GM18870 (cell line): ENCODE measurements at regions not wholly inside any gene's neighbourhood (a gene's known extent, or its start where the extent isn't known, plus 50 kb on each side); places are given as distances from the start of the nearest gene placed in this dataset.

Source experiments
- ATAC-seq: cut with Tn5 transposase; IDR thresholded peaks from one replicate; pipeline ENCODE4 v1.9.1; 2021; ENCODE audit warnings: moderate library complexity; ENCODE audit not compliant: unreplicated experiment

GRCh38 chr20:54879393-54879792 is 404.0 kb downstream of the DOK5 start:
- ATAC-seq, result no peak

GRCh38 chr20:54875307-54875706 is 399.9 kb downstream of the DOK5 start:
- no peak for ATAC-seq

GRCh38 chr20:54874718-54875117 is 399.3 kb downstream of the DOK5 start:
- ATAC-seq, result no peak

DNA sequence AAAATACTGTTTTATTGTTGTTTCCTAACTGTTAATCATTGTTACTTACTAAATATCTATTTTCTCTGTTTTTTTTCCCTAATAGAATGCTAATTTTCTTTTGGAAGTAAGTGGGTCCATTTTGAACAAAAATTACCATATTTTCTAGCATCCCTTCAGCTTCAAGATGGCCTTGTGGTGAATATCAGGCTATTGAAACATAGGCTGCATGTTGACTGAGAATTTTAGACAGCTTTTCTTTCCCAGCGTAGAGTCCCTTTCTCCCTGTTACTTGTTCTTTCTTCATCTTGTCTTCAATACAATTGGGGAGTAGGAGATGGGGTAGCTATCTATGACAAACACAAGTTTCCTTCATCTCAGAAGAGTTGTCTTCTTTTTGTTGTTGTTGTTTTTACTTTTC is 397.0 kb downstream of the DOK5 start:
- ATAC-seq, result no peak

DNA sequence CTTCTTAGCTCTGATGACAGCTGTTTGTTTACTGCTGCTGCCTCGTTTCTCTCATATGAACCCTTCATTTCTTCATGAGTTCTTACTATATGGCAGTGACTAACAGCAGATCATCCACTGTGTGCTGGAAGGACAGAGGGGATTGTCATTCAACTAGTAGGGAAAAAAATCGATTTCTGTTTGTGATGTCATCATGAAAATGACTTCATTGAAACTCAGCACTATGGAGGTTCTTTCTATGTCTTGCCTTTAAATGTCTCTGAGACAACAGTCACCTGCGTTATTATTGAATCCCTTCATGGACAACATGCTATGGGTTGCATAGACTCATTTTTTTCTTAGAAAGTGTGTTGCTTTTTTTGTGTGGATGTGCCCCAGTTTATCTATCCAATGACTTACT is 394.4 kb downstream of the DOK5 start:
- ATAC-seq, result no peak

GRCh38 chr20:54865273-54865672 is 389.9 kb downstream of the DOK5 start:
- ATAC-seq, result no peak

DNA sequence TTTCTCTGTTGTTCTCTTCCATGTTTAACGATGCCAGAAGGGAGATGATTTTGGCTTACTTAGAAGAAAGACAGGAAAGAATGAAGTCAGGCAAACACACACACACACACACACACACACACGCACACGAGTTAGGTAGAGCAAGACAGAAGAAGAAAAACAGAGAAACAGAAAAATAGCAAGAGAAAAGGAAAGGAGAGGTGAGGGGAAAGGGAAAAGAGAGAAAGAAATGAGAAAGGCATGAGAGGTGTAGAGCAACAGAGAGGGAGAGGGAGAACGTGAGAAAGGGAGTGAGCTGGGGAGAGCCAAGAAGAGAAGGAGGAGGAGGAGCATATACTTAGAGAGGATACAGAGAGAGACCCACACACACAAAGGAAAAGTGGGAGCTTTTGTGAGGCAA is 385.3 kb downstream of the DOK5 start:
- no peak for ATAC-seq

GRCh38 chr20:54856202-54856601 is 380.8 kb downstream of the DOK5 start:
- no peak for ATAC-seq

- ATAC-seq, result no peak
These were observed 374.3 kb downstream of the DOK5 start for GRCh38 chr20:54849741-54850140.

GRCh38 chr20:54848984-54849538 is 373.7 kb downstream of the DOK5 start:
- ATAC-seq, result no peak

GRCh38 chr20:54848262-54848661 is 372.9 kb downstream of the DOK5 start:
- ATAC-seq, result no peak

DNA sequence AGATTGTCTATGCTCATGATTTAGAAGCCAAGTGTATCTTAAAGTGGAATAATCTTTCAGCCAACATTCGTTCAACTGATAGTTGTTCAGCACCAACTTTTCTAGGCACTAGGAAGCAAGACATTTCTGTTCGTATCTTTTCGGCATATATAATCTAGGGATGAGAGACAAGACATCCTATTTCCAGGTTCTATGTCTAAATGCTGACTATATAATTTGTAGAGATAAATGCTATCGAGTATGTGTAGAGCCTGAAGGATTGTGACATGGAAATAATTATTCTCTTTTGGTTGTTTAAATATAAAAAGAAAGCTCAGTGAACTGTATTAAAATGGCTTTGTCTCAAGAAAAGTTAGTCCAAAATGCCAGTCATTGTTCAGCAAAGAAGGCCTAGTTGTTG is 371.6 kb downstream of the DOK5 start:
- ATAC-seq, result no peak

DNA sequence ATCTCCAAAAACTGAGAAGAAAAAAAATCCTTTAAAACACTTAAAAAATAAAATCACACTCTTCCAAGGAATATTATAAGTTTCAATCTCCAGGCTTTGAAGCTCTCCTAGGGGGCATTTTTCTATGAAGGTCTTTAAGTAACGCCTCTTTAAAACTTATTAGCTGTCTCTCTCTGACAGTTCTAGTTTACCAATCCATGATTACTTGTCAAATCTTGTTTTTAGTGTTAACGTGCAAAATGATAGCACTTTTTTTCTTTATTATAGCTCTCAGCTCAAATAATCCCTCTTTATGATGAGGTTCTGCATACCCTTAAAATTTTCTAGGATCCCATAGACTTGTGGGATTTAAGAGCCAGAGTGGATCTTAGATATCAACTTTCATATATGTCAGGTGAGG is 369.0 kb downstream of the DOK5 start:
- no peak for ATAC-seq

GRCh38 chr20:54843865-54844264 is 368.5 kb downstream of the DOK5 start:
- ATAC-seq, result no peak

DNA sequence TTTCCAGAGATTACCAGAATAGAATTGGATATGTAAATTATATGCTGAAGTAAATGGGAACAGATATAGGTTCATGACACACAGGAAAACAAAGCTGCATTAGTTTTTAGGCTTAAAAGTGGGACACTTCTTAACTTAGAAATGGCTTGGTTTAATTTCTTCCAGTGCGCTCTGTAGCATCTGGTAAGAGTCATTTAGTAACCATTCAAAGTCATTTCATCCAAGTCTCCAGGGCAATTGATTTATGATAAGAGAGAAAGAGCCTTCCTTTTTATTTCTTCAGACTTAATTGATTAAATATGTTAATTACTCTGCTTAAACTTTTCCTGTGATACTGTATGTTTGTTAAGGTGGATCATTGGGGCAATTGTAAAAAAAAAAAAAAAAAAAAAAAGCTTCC is 368.0 kb downstream of the DOK5 start:
- ATAC-seq, result no peak

- ATAC-seq, result no peak
These were observed 363.8 kb downstream of the DOK5 start for GRCh38 chr20:54839224-54839623.

- no peak for ATAC-seq
These were observed 361.8 kb downstream of the DOK5 start for GRCh38 chr20:54837226-54837625.

DNA sequence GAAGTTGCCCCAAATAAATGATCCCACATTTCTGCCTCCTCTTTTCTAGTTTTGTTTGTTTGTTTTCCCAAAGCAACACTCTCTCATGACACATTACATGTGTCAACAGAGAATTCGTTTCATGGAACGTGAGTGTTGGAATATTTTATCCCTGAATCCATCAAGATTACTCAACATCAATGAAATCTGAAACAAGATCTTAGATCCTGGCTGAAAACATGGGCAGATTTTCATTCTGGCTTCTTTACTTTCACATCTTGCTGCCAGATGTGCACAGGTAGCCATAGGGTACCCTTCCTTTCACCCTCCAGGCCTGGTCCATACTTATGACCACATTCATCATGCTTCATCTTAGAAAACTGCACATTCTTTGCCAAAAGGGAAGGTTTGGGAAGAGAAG is 347.0 kb downstream of the DOK5 start:
- ATAC-seq, result no peak

GRCh38 chr20:54820392-54820791 is 345.0 kb downstream of the DOK5 start:
- no peak for ATAC-seq

DNA sequence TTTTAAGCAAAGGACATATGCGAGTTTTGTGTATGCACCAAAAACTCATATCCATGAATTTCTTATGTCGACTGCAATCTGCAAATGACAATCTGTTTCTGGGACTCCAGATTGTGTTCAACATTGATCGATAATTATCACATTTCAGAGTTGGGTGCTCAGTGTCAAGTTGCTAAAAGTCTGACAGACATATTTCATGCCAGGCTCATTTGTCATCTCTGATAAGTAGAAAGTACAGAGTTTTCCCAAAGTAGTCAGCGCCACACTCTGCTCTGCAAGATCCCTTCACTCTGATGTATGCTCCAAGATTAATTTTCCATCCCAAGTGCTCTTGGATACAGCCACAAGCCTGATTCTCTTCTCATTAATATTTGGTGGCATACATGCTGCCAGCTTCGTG is 331.1 kb downstream of the DOK5 start:
- ATAC-seq, result no peak

GRCh38 chr20:54794874-54795273 is 319.5 kb downstream of the DOK5 start:
- ATAC-seq, result no peak

DNA sequence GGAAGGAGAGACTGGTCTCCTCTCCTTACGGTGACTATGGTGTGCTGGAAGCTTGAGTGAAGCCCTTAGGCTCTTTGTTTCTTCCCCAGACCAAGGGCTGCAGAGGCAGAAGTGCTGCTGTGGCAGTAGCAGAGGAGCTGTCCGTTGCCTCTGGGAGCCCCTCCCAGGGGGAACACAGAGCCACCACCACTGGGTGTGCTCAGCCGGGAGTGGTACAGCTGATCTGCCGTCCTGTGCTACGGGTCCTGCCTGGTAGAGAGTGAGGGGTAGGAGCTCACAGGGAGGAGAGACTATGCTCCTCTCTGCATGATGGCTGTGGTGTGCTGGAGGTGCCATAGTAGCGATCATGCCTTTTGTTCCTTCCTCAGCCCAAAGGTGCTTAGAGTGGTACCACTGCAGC is 318.7 kb downstream of the DOK5 start:
- ATAC-seq, result no peak

- no peak for ATAC-seq
These were observed 318.0 kb downstream of the DOK5 start for GRCh38 chr20:54793291-54793992.
